Stimulated activated CD4-positive, alpha-beta T cell treated with anti-CD3 and anti-CD28 coated beads, Interleukin-2, amount 100 ng/mL, for 4 hours (primary cell): ENCODE measurements at regions not wholly inside any gene's neighbourhood (a gene's known extent, or its start where the extent isn't known, plus 50 kb on each side); places are given as distances from the start of the nearest gene placed in this dataset.

Experiments
- DNase-seq: peaks from one replicate; pipeline ENCODE4 v3.0.0-alpha.2; 2020; ENCODE audit warnings: low read depth

GRCh38 chr4:141403782-141404181 is 183.1 kb downstream of the ZNF330 start:
- DNase-seq = no peak

DNA sequence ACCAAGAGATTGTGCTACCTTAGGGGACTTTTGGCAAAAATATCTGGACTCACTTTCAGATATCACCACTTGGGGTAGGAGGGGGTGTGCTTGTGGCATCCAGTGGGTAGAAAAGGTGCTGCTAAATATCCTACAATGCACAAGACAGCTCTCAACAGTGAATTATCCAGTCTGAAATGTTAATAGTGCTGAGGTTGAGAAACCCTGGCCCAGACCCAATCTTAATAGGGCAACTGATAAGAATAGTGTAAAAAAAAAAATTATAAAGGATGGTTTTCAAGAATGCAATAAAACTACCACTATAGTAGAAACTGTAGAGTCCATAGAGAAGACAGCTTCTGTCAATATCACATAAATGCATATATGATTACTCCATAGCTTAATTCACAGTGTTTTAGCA is 185.5 kb downstream of the ZNF330 start:
- DNase-seq = no peak

- DNase-seq = no peak
Measured at GRCh38 chr4:141409556-141409955, 188.9 kb downstream of the ZNF330 start.

DNA sequence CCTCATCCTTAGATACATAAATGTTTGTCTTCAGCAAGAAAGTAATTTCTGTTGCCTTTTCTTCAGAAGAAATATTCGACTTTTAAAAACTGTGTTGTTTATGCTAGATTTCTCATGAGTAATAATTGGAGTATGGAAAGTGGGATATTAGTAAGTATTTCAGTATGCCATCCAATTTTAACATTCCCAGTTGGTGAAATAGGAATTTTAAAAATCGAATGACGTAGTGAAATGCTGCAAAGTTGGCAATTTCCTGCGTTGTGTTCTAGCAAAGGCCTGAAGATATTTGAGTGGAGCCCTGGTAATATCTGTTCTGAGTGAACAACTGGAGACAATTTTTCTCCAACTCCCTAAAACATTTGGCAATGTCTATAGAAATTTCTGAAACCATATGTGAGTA is 190.1 kb downstream of the ZNF330 start:
- DNase-seq = no peak

- DNase-seq = no peak
Measured at GRCh38 chr4:141411936-141412335, 191.2 kb downstream of the ZNF330 start.

GRCh38 chr4:141413366-141413765 is 192.7 kb downstream of the ZNF330 start:
- DNase-seq = no peak

DNA sequence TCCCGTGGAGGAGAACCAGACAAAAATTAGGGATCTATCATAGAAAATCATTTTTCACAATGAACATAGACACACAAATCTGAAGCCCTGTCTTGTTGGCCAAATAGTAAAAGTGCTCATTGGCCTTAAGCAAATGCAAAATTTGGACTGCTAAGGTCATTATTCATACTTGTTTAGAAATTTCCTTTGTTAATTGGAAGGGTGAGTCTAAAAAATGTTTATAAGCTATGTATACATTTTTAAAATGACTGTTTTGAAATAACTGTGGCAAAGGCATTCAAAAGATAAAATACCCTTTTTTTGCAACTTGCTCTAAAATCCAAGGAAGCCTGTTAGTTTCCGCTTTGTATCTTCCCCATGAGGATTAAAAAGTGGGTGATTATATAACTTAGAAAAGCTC is 195.0 kb downstream of the ZNF330 start:
- no peak for DNase-seq

DNA sequence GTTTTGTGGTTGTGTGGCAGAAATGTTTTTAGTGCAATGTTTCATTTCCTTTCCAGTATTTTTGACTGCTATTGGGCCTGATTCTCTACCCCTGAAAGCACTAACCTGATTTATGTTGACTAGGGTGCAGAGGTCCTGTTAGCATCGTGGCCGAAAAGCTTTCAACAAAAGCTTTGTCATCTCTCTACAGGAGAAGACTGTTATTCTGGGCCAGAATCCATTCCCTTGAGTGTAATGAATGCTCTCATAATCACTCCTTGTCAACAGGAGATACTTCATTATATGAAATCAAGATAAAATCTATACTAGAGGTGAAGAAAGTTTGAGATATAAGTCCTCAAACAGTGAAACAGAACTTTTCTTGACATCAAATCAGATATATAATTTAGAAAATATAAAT is 195.5 kb downstream of the ZNF330 start:
- DNase-seq = no peak

GRCh38 chr4:141416677-141417363 is 196.1 kb downstream of the ZNF330 start:
- DNase-seq = no peak

DNA sequence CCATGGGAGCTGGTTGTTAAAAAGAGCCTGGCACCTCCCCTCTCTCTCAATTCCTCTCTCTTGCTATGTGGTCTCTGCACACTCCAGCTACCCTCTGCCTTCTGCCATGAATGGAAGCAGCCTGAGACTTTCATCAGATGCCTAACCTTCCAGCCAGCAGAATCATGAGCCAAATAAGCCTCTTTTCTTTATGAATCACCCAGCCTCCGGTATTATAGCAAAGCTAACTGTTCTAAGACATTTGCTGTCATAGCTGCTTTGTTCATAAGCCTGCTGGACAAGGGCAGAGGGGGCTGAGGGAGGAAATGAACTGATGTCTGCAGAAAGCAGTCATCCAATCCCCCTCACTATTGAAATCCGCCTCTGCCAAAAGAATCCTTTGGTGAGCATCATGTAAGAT is 196.7 kb downstream of the ZNF330 start:
- no peak for DNase-seq

- no peak for DNase-seq
Measured at GRCh38 chr4:141425124-141425523, 204.4 kb downstream of the ZNF330 start.

GRCh38 chr4:141427726-141428296 is 207.1 kb downstream of the ZNF330 start:
- DNase-seq = no peak

DNA sequence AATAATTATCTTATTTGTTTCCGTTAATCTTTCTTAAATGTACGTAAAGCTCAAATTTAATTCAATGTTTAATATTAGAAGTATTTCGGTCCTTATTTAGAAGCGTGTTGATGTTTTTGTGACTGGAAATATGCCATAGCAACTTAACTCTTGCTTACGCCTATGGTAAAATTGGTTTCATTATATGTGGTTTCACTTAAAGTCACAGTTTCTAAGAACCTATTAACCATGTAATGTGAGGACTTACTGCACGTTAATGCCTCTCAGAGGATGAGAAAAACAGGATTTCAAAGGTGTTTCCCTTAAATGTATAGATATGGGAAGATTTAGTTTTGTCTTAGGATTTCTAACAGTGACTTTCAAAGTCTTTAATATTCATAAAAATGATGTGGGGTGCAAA is 206.4 kb upstream of the IL15 start:
- no peak for DNase-seq

- DNase-seq = no peak
Measured at GRCh38 chr4:141430686-141431085, 205.7 kb upstream of the IL15 start.

GRCh38 chr4:141432000-141432712 is 204.2 kb upstream of the IL15 start:
- DNase-seq = no peak

GRCh38 chr4:141435446-141436225 is 200.7 kb upstream of the IL15 start:
- no peak for DNase-seq

- no peak for DNase-seq
Measured at GRCh38 chr4:141439223-141439622, 197.2 kb upstream of the IL15 start.

DNA sequence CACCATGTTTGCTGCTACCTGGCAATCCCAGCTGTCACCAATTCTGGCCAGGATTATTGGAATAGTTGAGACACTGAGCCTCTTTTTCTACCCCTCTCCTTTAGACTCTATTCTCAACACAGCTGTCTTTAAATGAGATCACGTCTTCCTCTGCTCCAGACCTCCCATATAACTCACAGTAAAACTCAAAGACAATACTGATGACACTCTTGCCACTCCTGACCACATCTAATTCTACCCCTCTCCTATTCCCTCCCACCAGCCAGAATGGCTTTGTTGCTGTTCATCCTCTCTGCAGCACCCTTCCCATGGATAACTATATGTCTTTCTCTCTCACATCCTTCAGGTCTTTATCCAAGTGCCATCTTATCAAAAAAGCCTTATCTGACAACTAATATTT is 188.6 kb upstream of the IL15 start:
- DNase-seq = no peak

GRCh38 chr4:141448490-141448889 is 187.9 kb upstream of the IL15 start:
- no peak for DNase-seq

GRCh38 chr4:141449927-141450326 is 186.5 kb upstream of the IL15 start:
- no peak for DNase-seq

DNA sequence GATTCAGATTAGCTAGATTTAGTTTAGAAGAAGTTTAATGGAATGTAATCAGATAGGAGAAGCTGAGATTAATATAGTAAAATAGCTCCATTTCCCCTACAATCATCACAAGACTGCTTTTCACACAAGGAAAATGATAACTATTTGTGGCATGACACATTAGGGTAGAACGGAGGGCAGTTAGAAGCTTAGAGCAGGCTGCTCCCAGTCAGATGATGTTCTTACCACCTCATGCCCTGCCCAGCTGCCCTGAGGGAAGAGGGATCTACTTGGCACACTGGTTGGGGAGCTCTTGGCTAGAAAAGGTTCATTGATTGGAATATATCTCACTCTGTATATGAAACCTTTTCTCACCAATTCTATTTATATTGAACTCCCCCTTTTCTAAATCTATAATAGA is 180.7 kb upstream of the IL15 start:
- no peak for DNase-seq

DNA sequence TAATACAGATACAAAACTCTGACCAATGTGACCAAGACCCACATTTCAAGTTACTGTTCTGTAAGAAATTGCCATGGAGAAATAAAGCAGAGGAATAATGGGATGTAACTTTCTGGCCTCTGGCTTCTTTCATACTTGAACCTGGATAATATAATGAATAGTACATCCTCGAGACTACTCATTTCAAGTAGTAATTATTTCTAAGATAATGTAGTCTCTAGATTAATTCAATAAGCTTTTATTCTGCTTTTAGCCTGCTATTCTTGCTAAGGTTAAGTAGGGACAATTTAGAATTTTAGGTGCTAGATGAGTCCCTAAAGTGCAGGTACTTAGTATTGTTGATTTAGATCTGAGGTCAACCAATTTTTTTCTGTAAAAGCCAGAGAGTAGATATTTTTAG is 178.7 kb upstream of the IL15 start:
- no peak for DNase-seq

DNA sequence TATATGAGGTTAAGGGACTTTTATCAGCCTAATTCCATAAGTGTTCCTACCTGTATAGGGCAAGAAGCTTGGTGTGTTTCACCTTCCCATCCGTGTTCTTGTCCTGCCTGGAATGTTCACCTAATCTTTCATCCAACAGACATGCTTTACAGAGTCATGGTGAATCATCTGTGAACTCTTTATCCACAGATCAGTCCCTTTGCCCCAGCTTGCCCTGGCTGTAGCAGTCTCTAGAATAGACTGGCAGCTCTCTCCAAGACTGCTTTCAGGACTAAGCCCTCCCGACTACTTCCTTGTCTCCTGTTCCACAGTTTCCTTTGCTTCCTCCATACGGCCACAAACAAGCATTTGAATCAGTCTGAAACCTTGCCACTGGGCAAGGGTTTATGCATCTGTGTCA is 177.9 kb upstream of the IL15 start:
- DNase-seq = no peak
